Neural crest cell (in vitro differentiated cells): ENCODE measurements at regions not wholly inside any gene's neighbourhood (a gene's known extent, or its start where the extent isn't known, plus 50 kb on each side); places are given as distances from the start of the nearest gene placed in this dataset.

Experiments
- DNase-seq: peaks from one replicate; pipeline ENCODE4 v3.0.0; 2021; ENCODE audit warnings: low read depth, mixed read lengths, low spot score
- H3K27ac Mint-ChIP-seq: one replicate; pipeline ENCODE4 v1.8.0; 2021; ENCODE audit warnings: mild to moderate bottlenecking, mixed read lengths; ENCODE audit not compliant: unreplicated experiment
- H3K27me3 Mint-ChIP-seq: 2 replicates; pipeline ENCODE4 v1.8.0; 2021; ENCODE audit warnings: low read depth, mild to moderate bottlenecking, mixed read lengths
- H3K36me3 Mint-ChIP-seq: 2 replicates; pipeline ENCODE4 v1.8.0; 2021; ENCODE audit warnings: low read depth, mild to moderate bottlenecking, mixed read lengths
- H3K4me1 Mint-ChIP-seq: 2 replicates; pipeline ENCODE4 v1.8.0; 2021; ENCODE audit warnings: mixed read lengths
- H3K4me3 Mint-ChIP-seq: one replicate; pipeline ENCODE4 v1.8.0; 2021; ENCODE audit warnings: mild to moderate bottlenecking, mixed read lengths
- H3K9me3 Mint-ChIP-seq: 2 replicates; pipeline ENCODE4 v1.8.0; 2021; ENCODE audit warnings: mixed read lengths
- TF ChIP-seq, protein P1 (sequence below): fragments of 200-600 bp; sonication (generic); conservative IDR thresholded peaks from 2 replicates; pipeline ENCODE4 v1.5.0; 2021; ENCODE audit warnings: antibody characterized with exemption, mild to moderate bottlenecking

- no peak for DNase-seq
- Mint-ChIP-seq H3K4me1 (peaks cover 19% of the 10 kb centered on the region), H3K27me3 (no peaks in the 10 kb centered on the region), H3K4me3 (no peak overlapping the region), H3K9me3 (no peaks in the 10 kb centered on the region), H3K36me3 (no peaks in the 10 kb centered on the region), H3K27ac (no peak overlapping the region)
- TF ChIP-seq, protein P1, sequence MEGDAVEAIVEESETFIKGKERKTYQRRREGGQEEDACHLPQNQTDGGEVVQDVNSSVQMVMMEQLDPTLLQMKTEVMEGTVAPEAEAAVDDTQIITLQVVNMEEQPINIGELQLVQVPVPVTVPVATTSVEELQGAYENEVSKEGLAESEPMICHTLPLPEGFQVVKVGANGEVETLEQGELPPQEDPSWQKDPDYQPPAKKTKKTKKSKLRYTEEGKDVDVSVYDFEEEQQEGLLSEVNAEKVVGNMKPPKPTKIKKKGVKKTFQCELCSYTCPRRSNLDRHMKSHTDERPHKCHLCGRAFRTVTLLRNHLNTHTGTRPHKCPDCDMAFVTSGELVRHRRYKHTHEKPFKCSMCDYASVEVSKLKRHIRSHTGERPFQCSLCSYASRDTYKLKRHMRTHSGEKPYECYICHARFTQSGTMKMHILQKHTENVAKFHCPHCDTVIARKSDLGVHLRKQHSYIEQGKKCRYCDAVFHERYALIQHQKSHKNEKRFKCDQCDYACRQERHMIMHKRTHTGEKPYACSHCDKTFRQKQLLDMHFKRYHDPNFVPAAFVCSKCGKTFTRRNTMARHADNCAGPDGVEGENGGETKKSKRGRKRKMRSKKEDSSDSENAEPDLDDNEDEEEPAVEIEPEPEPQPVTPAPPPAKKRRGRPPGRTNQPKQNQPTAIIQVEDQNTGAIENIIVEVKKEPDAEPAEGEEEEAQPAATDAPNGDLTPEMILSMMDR = no peak
Observed at GRCh38 chr14:98966475-98967162, 305.4 kb downstream of the BCL11B start.

DNA sequence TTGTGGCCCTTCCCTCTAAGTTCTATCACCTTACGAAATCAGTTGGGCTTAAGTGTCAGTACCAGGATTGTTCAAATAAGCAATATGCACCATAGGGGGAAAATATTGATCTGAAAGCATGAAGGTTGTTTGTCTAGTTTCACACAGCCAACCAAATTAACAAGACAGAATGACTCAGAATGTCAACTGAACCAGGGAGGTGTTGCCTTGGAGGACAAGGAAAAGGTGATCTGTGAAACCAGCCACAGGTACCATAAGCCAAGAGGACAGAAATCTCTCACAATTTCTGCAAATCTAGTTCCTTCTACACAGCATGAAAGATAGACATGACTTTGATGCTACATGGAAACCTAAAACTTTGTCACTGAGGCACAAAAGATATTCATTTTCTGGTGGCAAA lies 297.9 kb downstream of the BCL11B start:
- H3K4me3 Mint-ChIP-seq = no peak overlapping the region
- TF ChIP-seq, protein P1 = no peak
- H3K36me3 Mint-ChIP-seq = peaks cover 2% of the 10 kb centered on the region
- no peaks in the 10 kb centered on the region for H3K9me3 Mint-ChIP-seq
- no peak overlapping the region for H3K27ac Mint-ChIP-seq
- H3K4me1 Mint-ChIP-seq = peaks cover 11% of the 10 kb centered on the region
- no peak for DNase-seq
- H3K27me3 Mint-ChIP-seq = no peaks in the 10 kb centered on the region

DNA sequence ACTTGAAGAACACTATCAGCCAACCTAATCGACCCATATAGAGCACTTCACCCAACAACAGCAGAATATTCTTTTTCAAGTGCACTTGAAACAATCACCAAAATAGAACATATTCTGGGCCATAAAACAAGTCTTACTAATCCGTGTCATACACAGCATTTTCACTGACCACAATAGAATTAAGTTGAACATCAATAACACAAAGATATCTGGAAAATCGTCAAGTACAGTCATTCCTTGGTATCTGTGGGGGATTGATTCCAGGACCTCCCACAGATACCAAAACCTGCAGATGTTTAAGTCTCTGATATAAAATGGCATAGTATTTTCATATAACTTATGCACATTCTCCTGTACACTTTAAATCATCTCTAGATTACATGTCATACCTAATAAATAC lies 295.7 kb downstream of the BCL11B start:
- DNase-seq = no peak
- H3K4me3 Mint-ChIP-seq = no peak overlapping the region
- peaks cover 2% of the 10 kb centered on the region for H3K36me3 Mint-ChIP-seq
- peaks cover 3% of the 10 kb centered on the region for H3K9me3 Mint-ChIP-seq
- TF ChIP-seq, protein P1 = no peak
- H3K27me3 Mint-ChIP-seq = no peaks in the 10 kb centered on the region
- peaks cover 11% of the 10 kb centered on the region for H3K4me1 Mint-ChIP-seq
- no peak overlapping the region for H3K27ac Mint-ChIP-seq

GRCh38 chr14:98977451-98977850 lies 294.5 kb downstream of the BCL11B start:
- Mint-ChIP-seq H3K36me3 (peaks cover 2% of the 10 kb centered on the region), H3K4me1 (peaks cover 11% of the 10 kb centered on the region), H3K4me3 (no peak overlapping the region), H3K27ac (no peak overlapping the region), H3K9me3 (peaks cover 3% of the 10 kb centered on the region), H3K27me3 (no peaks in the 10 kb centered on the region)
- DNase-seq = no peak
- TF ChIP-seq, protein P1 = no peak

DNA sequence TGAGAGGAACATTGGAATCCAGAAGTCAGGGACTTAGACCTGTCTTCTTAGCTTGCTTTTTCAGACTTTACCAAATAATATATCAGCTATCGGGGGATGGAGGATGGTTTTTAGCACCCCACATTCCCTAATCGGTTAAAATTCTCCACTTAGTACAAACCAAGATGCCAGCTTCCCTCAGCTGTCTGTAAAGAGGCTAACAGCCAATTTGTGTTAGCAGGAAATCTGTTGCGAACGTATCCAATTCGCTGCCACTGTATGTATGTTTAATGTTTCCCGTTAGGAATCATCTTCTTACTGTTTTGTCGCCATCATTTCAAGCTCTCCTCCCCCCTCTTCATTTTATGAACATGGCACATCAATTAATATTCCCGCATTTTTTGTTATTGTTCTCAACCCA lies 289.0 kb downstream of the BCL11B start:
- H3K9me3 Mint-ChIP-seq = peaks cover 3% of the 10 kb centered on the region
- H3K4me1 Mint-ChIP-seq = no peaks in the 10 kb centered on the region
- H3K27me3 Mint-ChIP-seq = no peaks in the 10 kb centered on the region
- H3K27ac Mint-ChIP-seq = no peak overlapping the region
- no peak for DNase-seq
- TF ChIP-seq, protein P1 = no peak
- no peak overlapping the region for H3K4me3 Mint-ChIP-seq
- H3K36me3 Mint-ChIP-seq = peaks cover 2% of the 10 kb centered on the region
